GM18907 (cell line): ENCODE measurements at regions not wholly inside any gene's neighbourhood (a gene's known extent, or its start where the extent isn't known, plus 50 kb on each side); places are given as distances from the start of the nearest gene placed in this dataset.

Experiments used
- ATAC-seq: cut with Tn5 transposase; IDR thresholded peaks from one replicate; pipeline ENCODE4 v1.9.1; 2021; ENCODE audit warnings: mild to moderate bottlenecking, moderate library complexity; ENCODE audit not compliant: unreplicated experiment

DNA sequence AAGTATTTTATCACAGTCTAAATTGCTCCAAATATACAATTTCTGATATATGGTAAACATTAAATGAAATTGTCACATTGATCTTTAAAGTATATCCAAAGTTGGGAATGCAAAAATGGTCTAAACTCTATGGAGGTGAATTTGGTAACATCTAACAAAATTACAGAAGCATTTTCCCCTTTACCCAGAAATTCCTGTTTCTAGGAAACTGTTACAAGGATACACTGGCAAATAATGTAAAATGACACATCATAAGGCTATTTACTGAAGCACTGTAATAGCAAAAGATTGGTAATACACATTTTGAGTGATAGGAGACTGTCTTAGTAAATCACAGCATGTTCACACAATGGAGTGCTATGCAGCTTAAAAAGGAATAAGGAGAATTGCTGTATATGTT is 50.0 kb upstream of the SLCO2A1 start:
- ATAC-seq = no peak
